ENCODE measurements at regions not wholly inside any gene's neighbourhood (a gene's known extent, or its start where the extent isn't known, plus 50 kb on each side); places are given as distances from the start of the nearest gene placed in this dataset.

DNA sequence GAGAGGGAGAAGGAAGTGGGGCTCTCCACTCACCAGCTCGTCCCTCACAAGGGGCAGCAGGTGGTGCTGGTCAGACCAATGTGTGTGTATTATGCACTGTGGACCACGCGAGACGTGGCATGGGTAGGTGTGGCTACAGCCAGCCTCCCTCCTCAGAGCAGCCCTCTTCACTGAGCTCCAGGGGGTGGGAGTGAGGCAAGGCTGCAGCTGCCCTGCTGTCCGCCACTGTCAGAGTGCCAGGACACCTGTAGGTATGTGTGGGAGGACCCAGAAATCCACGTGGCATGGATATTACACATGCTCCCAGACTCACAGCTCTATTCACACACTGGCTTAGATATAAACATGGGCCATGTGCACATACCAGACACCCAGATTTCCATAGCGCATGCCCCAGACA, 90.3 kb downstream of the VEGFA start:
- no peak for TF ChIP-seq POLR2AphosphoS5 (IDR thresholded peaks at IDR 0.05)
- no peak for TF ChIP-seq POLR2A (IDR thresholded peaks at IDR 0.05)
